Dendritic cell treated with granulocyte-macrophage colony-stimulating factor and Interleukin-4, amounts not matched to agents 40 ng/mL and 50 ng/mL, for 4 days (primary cell): ENCODE measurements at regions not wholly inside any gene's neighbourhood (a gene's known extent, or its start where the extent isn't known, plus 50 kb on each side); places are given as distances from the start of the nearest gene placed in this dataset.
"Not testable (repeated sequence)": the region's sequence is repeated elsewhere in the genome, so short reads cannot be mapped to it uniquely, and the experiment has no call there.

ENCODE experiments used
- H3K27ac Mint-ChIP-seq: one replicate; pipeline ENCODE4 v1.8.0; 2022; ENCODE audit warnings: mild to moderate bottlenecking, mixed read lengths
- H3K27me3 Mint-ChIP-seq: one replicate; pipeline ENCODE4 v1.8.0; 2022; ENCODE audit warnings: mild to moderate bottlenecking, mixed read lengths
- H3K36me3 Mint-ChIP-seq: one replicate; pipeline ENCODE4 v1.8.0; 2022; ENCODE audit warnings: low read depth, mixed read lengths
- H3K4me1 Mint-ChIP-seq: one replicate; pipeline ENCODE4 v1.8.0; 2022; ENCODE audit warnings: low read depth, mixed read lengths
- H3K4me3 Mint-ChIP-seq: one replicate; pipeline ENCODE4 v1.8.0; 2022; ENCODE audit warnings: mild to moderate bottlenecking, moderate library complexity, mixed read lengths
- H3K9me3 Mint-ChIP-seq: one replicate; pipeline ENCODE4 v1.8.0; 2022; ENCODE audit warnings: mixed read lengths
- intact Hi-C: fragments of 100-400 bp; cut with micrococcal nuclease; formaldehyde crosslinking; loops from one replicate; pipeline ENCODE4 v1.15.0; 2022

- H3K4me3 Mint-ChIP-seq, H3K27ac Mint-ChIP-seq: not testable (repeated sequence)
These were observed 206.8 kb upstream of the FBXO33 start for GRCh38 chr14:39639009-39639408.

GRCh38 chr14:39628087-39628486 lies 195.9 kb upstream of the FBXO33 start:
- intact Hi-C loops = no loop called here
- Mint-ChIP-seq H3K27me3 (no peaks in the 10 kb centered on the region), H3K4me3 (no peak overlapping the region), H3K9me3 (peaks cover 35% of the 10 kb centered on the region), H3K36me3 (no peaks in the 10 kb centered on the region), H3K27ac (no peak overlapping the region), H3K4me1 (no peaks in the 10 kb centered on the region)

More at GRCh38 chr14:39639009-39639408, 206.8 kb upstream of the FBXO33 start:
- H3K9me3 Mint-ChIP-seq = peaks cover 35% of the 10 kb centered on the region
- H3K4me1 Mint-ChIP-seq, H3K36me3 Mint-ChIP-seq, intact Hi-C loops, H3K27me3 Mint-ChIP-seq: not testable (repeated sequence)

GRCh38 chr14:39626589-39627576 lies 194.7 kb upstream of the FBXO33 start:
- intact Hi-C loops = no loop called here

GRCh38 chr14:39621678-39622077 lies 189.4 kb upstream of the FBXO33 start:
- H3K4me3 Mint-ChIP-seq = no peak overlapping the region
- no peaks in the 10 kb centered on the region for H3K36me3 Mint-ChIP-seq
- no peaks in the 10 kb centered on the region for H3K27me3 Mint-ChIP-seq
- H3K27ac Mint-ChIP-seq = no peak overlapping the region
- peaks cover 67% of the 10 kb centered on the region for H3K9me3 Mint-ChIP-seq
- H3K4me1 Mint-ChIP-seq = no peaks in the 10 kb centered on the region
- intact Hi-C loops = no loop called here

More at GRCh38 chr14:39626589-39627576, 194.7 kb upstream of the FBXO33 start:
- Mint-ChIP-seq H3K9me3 (peaks cover 47% of the 10 kb centered on the region), H3K4me3 (no peak overlapping the region), H3K27me3 (no peaks in the 10 kb centered on the region), H3K4me1 (no peaks in the 10 kb centered on the region), H3K27ac (no peak overlapping the region), H3K36me3 (no peaks in the 10 kb centered on the region)

- intact Hi-C loops = no loop called here
- Mint-ChIP-seq H3K36me3 (no peaks in the 10 kb centered on the region), H3K4me3 (no peak overlapping the region)
These were observed 189.0 kb upstream of the FBXO33 start for GRCh38 chr14:39621223-39621622.

GRCh38 chr14:39617537-39617936 lies 185.3 kb upstream of the FBXO33 start:
- Mint-ChIP-seq H3K4me3 (no peak overlapping the region), H3K4me1 (no peaks in the 10 kb centered on the region), H3K27ac (no peak overlapping the region), H3K36me3 (no peaks in the 10 kb centered on the region), H3K27me3 (no peaks in the 10 kb centered on the region), H3K9me3 (peaks cover 34% of the 10 kb centered on the region)
- intact Hi-C loops = no loop called here

More at GRCh38 chr14:39621223-39621622, 189.0 kb upstream of the FBXO33 start:
- no peaks in the 10 kb centered on the region for H3K27me3 Mint-ChIP-seq
- H3K27ac Mint-ChIP-seq = no peak overlapping the region
- peaks cover 66% of the 10 kb centered on the region for H3K9me3 Mint-ChIP-seq
- H3K4me1 Mint-ChIP-seq = no peaks in the 10 kb centered on the region

GRCh38 chr14:39615352-39615751 lies 183.1 kb upstream of the FBXO33 start:
- Mint-ChIP-seq H3K36me3 (no peaks in the 10 kb centered on the region), H3K4me3 (no peak overlapping the region), H3K27me3 (no peaks in the 10 kb centered on the region), H3K4me1 (no peaks in the 10 kb centered on the region), H3K9me3 (peaks cover 20% of the 10 kb centered on the region), H3K27ac (no peak overlapping the region)
- intact Hi-C loops = no loop called here

- intact Hi-C loops = no loop called here
- H3K27me3 Mint-ChIP-seq = no peaks in the 10 kb centered on the region
- no peaks in the 10 kb centered on the region for H3K36me3 Mint-ChIP-seq
- no peak overlapping the region for H3K27ac Mint-ChIP-seq
- peaks cover 11% of the 10 kb centered on the region for H3K9me3 Mint-ChIP-seq
- H3K4me3 Mint-ChIP-seq = no peak overlapping the region
- H3K4me1 Mint-ChIP-seq = no peaks in the 10 kb centered on the region
These were observed 182.2 kb upstream of the FBXO33 start for GRCh38 chr14:39614297-39614923.

GRCh38 chr14:39609119-39609518 lies 176.9 kb upstream of the FBXO33 start:
- Mint-ChIP-seq H3K4me3 (no peak overlapping the region), H3K4me1 (no peaks in the 10 kb centered on the region), H3K27ac (no peak overlapping the region), H3K36me3 (no peaks in the 10 kb centered on the region), H3K9me3 (peaks cover 5% of the 10 kb centered on the region), H3K27me3 (no peaks in the 10 kb centered on the region)
- intact Hi-C loops = no loop called here

GRCh38 chr14:39607978-39608377 lies 175.7 kb upstream of the FBXO33 start:
- H3K36me3 Mint-ChIP-seq = no peaks in the 10 kb centered on the region
- H3K27me3 Mint-ChIP-seq = no peaks in the 10 kb centered on the region
- H3K9me3 Mint-ChIP-seq = peaks cover 9% of the 10 kb centered on the region
- intact Hi-C loops = no loop called here
- H3K4me1 Mint-ChIP-seq = no peaks in the 10 kb centered on the region
- no peak overlapping the region for H3K4me3 Mint-ChIP-seq
- H3K27ac Mint-ChIP-seq = no peak overlapping the region

GRCh38 chr14:39603942-39604341 lies 171.7 kb upstream of the FBXO33 start:
- H3K4me3 Mint-ChIP-seq = no peak overlapping the region
- no peaks in the 10 kb centered on the region for H3K4me1 Mint-ChIP-seq
- H3K9me3 Mint-ChIP-seq = peaks cover 33% of the 10 kb centered on the region
- intact Hi-C loops = no loop called here
- no peak overlapping the region for H3K27ac Mint-ChIP-seq
- H3K27me3 Mint-ChIP-seq = no peaks in the 10 kb centered on the region
- no peaks in the 10 kb centered on the region for H3K36me3 Mint-ChIP-seq

- Mint-ChIP-seq H3K27me3 (no peaks in the 10 kb centered on the region), H3K4me3 (no peak overlapping the region), H3K27ac (no peak overlapping the region), H3K36me3 (no peaks in the 10 kb centered on the region), H3K9me3 (peaks cover 52% of the 10 kb centered on the region), H3K4me1 (no peaks in the 10 kb centered on the region)
- intact Hi-C loops = no loop called here
These were observed 161.1 kb upstream of the FBXO33 start for GRCh38 chr14:39593377-39593776.

- Mint-ChIP-seq H3K27me3 (no peaks in the 10 kb centered on the region), H3K4me3 (no peak overlapping the region), H3K27ac (no peak overlapping the region), H3K36me3 (no peaks in the 10 kb centered on the region), H3K4me1 (no peaks in the 10 kb centered on the region), H3K9me3 (peaks cover 57% of the 10 kb centered on the region)
- intact Hi-C loops = no loop called here
These were observed 160.0 kb upstream of the FBXO33 start for GRCh38 chr14:39592116-39592789.

- H3K4me1 Mint-ChIP-seq, H3K27me3 Mint-ChIP-seq, H3K36me3 Mint-ChIP-seq, H3K4me3 Mint-ChIP-seq, H3K27ac Mint-ChIP-seq, intact Hi-C loops: not testable (repeated sequence)
- H3K9me3 Mint-ChIP-seq = peaks cover 59% of the 10 kb centered on the region
These were observed 157.6 kb upstream of the FBXO33 start for GRCh38 chr14:39589882-39590281.
